Lower leg skin (tissue), 3 donors: ENCODE measurements at regions not wholly inside any gene's neighbourhood (a gene's known extent, or its start where the extent isn't known, plus 50 kb on each side); places are given as distances from the start of the nearest gene placed in this dataset.

Experiments used
- POLR2A ChIP-seq, 2 donors: fragments of 450-650 bp; IDR thresholded peaks; one replicate each; pipeline ENCODE4 v1.6.1; 2016 to 2017; ENCODE audit warnings: antibody characterized with exemption in 2 of 2, mild to moderate bottlenecking in 1 of 2, moderate library complexity in 1 of 2
- TF ChIP-seq, protein P1 (sequence below), 3 donors: fragments of 450-650 bp; IDR thresholded peaks; one replicate each; pipeline ENCODE4 v1.5.1; 2016; ENCODE audit warnings: antibody characterized with exemption in 3 of 3, mild to moderate bottlenecking in 3 of 3, moderate library complexity in 2 of 3

GRCh38 chr2:64793701-64794100, 140.0 kb upstream of the SERTAD2 start:
- TF ChIP-seq POLR2A (IDR thresholded peaks at IDR 0.05) = no peak
- TF ChIP-seq, protein P1, sequence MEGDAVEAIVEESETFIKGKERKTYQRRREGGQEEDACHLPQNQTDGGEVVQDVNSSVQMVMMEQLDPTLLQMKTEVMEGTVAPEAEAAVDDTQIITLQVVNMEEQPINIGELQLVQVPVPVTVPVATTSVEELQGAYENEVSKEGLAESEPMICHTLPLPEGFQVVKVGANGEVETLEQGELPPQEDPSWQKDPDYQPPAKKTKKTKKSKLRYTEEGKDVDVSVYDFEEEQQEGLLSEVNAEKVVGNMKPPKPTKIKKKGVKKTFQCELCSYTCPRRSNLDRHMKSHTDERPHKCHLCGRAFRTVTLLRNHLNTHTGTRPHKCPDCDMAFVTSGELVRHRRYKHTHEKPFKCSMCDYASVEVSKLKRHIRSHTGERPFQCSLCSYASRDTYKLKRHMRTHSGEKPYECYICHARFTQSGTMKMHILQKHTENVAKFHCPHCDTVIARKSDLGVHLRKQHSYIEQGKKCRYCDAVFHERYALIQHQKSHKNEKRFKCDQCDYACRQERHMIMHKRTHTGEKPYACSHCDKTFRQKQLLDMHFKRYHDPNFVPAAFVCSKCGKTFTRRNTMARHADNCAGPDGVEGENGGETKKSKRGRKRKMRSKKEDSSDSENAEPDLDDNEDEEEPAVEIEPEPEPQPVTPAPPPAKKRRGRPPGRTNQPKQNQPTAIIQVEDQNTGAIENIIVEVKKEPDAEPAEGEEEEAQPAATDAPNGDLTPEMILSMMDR (IDR thresholded peaks at IDR 0.05) = no peak
